Choroid plexus epithelial cell (primary cell): ENCODE measurements at regions not wholly inside any gene's neighbourhood (a gene's known extent, or its start where the extent isn't known, plus 50 kb on each side); places are given as distances from the start of the nearest gene placed in this dataset.

Experiments used
- DNase-seq: peaks from one replicate; pipeline ENCODE4 v3.0.0-alpha.2; 2010; ENCODE audit warnings: low read depth
- H3K4me3 ChIP-seq: 2 replicates; pipeline ENCODE4 v1.5.1; 2011; ENCODE audit warnings: low read depth, mild to moderate bottlenecking, control low read depth, low read length, moderate library complexity
- TF ChIP-seq, protein P1 (sequence below): conservative IDR thresholded peaks from 2 replicates; pipeline ENCODE4 v1.5.1; 2011; ENCODE audit warnings: low read depth, mild to moderate bottlenecking, control low read depth, inconsistent platforms, low read length, moderate library complexity

DNA sequence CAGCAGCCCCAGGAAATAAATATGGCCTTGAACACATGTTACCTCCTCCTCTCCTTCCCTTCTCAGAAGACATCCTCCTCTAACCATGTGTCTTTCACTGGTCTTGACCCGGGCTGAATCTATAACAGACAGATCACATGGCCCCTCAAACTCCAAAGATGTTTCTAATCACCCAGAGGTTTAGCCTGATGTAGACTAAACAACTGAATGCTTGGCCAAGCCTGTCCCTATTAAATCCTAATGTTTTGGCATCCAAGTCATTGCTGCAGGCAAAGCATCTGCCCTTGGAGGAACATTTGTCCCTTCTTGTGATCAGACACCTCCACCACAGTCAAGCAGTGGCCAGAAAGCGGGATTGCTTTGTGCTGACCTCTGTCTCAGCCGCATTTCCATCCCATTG is 65.5 kb downstream of the ANKRD60 start:
- TF ChIP-seq, protein P1, sequence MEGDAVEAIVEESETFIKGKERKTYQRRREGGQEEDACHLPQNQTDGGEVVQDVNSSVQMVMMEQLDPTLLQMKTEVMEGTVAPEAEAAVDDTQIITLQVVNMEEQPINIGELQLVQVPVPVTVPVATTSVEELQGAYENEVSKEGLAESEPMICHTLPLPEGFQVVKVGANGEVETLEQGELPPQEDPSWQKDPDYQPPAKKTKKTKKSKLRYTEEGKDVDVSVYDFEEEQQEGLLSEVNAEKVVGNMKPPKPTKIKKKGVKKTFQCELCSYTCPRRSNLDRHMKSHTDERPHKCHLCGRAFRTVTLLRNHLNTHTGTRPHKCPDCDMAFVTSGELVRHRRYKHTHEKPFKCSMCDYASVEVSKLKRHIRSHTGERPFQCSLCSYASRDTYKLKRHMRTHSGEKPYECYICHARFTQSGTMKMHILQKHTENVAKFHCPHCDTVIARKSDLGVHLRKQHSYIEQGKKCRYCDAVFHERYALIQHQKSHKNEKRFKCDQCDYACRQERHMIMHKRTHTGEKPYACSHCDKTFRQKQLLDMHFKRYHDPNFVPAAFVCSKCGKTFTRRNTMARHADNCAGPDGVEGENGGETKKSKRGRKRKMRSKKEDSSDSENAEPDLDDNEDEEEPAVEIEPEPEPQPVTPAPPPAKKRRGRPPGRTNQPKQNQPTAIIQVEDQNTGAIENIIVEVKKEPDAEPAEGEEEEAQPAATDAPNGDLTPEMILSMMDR, result no peak
- H3K4me3 ChIP-seq, result no peak overlapping the region
- DNase-seq, result no peak

DNA sequence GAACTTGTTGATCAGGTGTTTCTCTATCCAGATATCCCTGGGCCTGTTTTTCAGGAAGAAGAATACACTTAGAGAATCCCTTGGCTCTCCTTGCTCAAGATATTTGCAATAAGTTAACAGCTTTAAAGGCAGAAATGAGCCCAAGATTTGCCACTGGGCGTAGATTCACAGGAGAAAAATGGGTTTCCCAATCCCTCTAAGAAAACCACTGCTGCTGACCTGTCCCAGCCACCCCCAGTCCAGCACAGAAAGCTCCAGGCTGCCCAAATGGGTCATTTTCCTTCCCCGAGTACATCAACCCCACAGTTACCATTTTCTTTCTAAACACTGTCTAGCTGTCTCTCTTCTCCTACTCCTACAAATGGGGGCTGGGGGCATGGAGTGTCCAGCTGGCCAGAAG is 67.3 kb downstream of the ANKRD60 start:
- TF ChIP-seq, protein P1, result no peak
- no peak for DNase-seq
- no peak overlapping the region for H3K4me3 ChIP-seq

DNA sequence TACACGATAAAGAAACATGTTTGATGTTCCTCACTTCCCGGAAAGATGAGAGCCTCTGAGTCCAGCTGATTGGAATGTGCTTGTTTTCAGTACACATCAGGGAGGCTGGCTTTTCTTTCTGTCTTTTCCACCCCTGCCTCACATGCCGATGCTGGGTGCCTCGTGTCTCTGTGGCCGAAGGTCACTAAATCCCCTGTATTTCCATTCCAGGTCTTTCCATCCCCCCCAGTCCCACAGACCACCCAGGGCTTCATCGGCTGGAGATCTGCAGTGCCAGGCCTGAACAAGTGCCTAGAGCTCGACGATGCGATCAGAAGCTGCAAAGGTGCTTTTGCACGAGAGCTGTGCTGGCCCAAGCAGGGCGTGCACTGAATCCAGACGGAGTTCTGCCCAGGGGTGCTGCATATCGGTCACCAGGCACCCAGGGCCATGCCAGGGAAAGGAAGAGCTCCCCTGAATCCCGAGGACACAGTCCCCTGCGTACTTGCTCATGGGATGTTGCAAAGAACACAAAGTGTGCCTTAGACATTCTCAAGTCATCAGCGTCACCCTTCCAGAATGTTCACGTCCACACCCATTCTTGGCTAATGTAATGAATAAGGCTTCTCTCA is 67.9 kb downstream of the ANKRD60 start:
- TF ChIP-seq, protein P1, result no peak
- peak; percentile 78 for DNase-seq
- H3K4me3 ChIP-seq, result no peak overlapping the region

DNA sequence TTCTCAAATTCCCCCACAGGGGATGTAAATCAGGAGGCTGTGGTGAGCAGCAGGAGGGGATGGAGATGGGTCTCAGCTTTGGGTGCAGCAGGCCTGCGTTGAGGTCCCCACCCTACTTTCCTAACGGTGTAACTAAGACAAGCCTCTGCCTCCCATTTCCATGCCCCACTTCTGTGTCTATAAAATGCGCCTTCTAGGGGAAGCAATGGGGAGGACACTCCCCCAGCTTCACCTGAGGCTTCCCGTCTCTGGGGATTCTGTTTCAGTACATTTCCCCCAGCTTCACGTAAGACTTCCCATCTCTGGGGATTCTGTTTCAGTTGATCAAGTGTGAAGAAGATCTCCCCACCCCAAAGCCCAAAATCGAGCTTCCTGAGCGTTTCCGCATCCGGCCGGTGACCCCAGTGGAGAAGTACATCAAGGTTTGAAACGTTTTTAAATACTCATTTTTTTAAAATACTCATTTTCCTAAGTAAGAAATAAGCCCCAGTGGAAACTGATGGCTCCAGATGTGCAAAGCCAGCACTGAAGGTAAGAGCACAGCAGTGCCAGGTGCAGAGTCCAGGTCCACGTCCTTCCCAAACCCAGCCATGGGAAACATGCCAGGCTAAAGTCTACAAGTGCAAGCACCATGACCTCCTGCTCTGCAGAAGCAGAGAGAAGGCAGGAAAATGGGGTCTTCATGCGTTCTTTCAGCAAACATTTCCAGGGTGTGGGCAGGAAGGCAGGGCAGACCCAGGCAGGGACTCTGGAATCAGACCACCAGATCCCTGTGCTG is 73.1 kb downstream of the ANKRD60 start:
- no peak overlapping the region for H3K4me3 ChIP-seq
- TF ChIP-seq, protein P1, result no peak
- DNase-seq, result no peak

DNA sequence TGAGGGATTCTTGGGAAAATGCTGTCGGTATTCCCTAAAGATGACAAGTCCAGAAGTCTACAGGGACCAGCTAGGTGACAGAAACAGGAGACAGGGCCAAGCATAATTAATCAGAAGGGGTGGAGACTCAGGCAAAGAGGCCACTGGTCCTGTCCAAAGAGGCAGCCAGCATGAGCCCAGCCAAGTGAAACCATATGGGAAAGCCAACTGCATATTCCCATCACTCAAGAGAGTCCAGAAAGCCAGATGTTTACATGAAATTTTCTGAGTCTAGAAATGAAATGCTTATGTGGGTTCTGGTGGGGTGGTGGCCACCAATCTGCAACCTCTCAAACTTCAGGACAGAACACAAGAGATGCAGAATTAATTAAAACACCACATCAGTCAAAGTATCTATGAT is 74.3 kb downstream of the ANKRD60 start:
- TF ChIP-seq, protein P1, result no peak
- no peak overlapping the region for H3K4me3 ChIP-seq
- DNase-seq, result no peak

DNA sequence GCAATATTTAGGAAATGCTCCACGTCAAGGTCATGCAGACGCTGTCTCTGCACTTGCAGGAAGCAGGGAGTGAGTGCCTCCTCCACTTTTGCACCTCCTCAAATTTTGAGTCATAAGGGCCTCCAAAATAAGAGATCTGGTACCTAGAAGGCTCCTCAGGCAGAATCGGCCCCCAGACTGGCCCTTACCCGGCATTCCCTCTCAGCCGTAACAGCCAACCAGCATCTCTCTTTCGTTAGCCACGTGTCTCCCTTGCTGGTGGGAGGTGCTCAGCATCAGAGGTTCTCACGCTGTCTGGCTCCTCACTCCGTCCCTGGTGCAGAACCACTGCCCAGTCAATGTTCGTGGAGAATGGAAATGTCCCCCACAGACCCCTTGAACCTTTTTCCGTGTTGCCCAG is 75.3 kb downstream of the ANKRD60 start:
- no peak overlapping the region for H3K4me3 ChIP-seq
- DNase-seq, result no peak
- TF ChIP-seq, protein P1, result no peak

DNA sequence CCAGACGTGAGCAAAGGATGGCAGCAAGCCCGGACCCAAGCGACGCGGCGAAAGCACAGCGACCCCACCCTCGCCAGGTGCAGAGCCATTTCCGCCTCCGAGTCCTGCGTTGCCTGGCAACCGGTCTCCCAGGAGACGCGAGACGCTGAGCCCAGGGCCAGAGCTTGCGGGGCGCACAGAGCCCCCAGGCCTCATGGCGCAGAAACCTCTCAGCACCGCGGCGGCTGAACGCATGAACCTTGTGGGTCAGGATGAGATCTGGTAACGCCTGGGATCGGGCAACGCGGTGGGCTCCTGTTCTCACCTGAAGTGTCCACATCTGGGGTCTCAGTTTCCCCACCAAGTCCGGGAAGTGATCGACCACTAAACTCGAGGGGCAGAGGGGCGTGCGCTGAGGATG is 77.7 kb downstream of the ANKRD60 start:
- DNase-seq, result no peak
- TF ChIP-seq, protein P1, result no peak
- H3K4me3 ChIP-seq, result no peak overlapping the region
